ENCODE measurements at regions not wholly inside any gene's neighbourhood (a gene's known extent, or its start where the extent isn't known, plus 50 kb on each side); places are given as distances from the start of the nearest gene placed in this dataset.
"Not testable (repeated sequence)": the region's sequence is repeated elsewhere in the genome, so short reads cannot be mapped to it uniquely, and the experiment has no call there.

- FAIRE-seq (no peak), DNase-seq (ENCODE audit: insufficient read length, low spot score) (no peak)
- TF ChIP-seq POLR2A (IDR thresholded peaks at IDR 0.05; ENCODE audit: low read depth, low read length), result no peak
Measured at GRCh38 chr10:21463436-21463835, 62.0 kb downstream of the SKIDA1 start.

- FAIRE-seq, result no peak
- TF ChIP-seq POLR2A (IDR thresholded peaks at IDR 0.05; ENCODE audit: low read depth, low read length), result no peak
- no peak for DNase-seq (ENCODE audit: insufficient read length, low spot score)
Measured at GRCh38 chr10:21458126-21458871, 67.2 kb downstream of the SKIDA1 start.

- FAIRE-seq (no peak), DNase-seq (ENCODE audit: insufficient read length, low spot score) (no peak)
- no peak for TF ChIP-seq POLR2A (IDR thresholded peaks at IDR 0.05; ENCODE audit: low read depth, low read length)
Measured at GRCh38 chr10:21456160-21456559, 69.3 kb downstream of the SKIDA1 start.

GRCh38 chr10:21452203-21452602 lies 73.3 kb downstream of the SKIDA1 start:
- DNase-seq (ENCODE audit: insufficient read length, low spot score) (no peak), FAIRE-seq (no peak)
- no peak for TF ChIP-seq POLR2A (IDR thresholded peaks at IDR 0.05; ENCODE audit: low read depth, low read length)

- FAIRE-seq (no peak), DNase-seq (ENCODE audit: insufficient read length, low spot score) (no peak)
- no peak for TF ChIP-seq POLR2A (IDR thresholded peaks at IDR 0.05; ENCODE audit: low read depth, low read length)
Measured at GRCh38 chr10:21449288-21449966, 76.1 kb downstream of the SKIDA1 start.

GRCh38 chr10:21445163-21445562 lies 80.3 kb downstream of the SKIDA1 start:
- FAIRE-seq, result no peak

GRCh38 chr10:21441625-21442024 lies 83.9 kb downstream of the SKIDA1 start:
- no peak for FAIRE-seq
- no peak for TF ChIP-seq POLR2A (IDR thresholded peaks at IDR 0.05; ENCODE audit: low read depth, low read length)
- no peak for DNase-seq (ENCODE audit: insufficient read length, low spot score)

More at GRCh38 chr10:21445163-21445562, 80.3 kb downstream of the SKIDA1 start:
- DNase-seq (ENCODE audit: insufficient read length, low spot score), result no peak
- no peak for TF ChIP-seq POLR2A (IDR thresholded peaks at IDR 0.05; ENCODE audit: low read depth, low read length)

GRCh38 chr10:21438914-21439313 lies 86.6 kb downstream of the SKIDA1 start:
- FAIRE-seq; DNase-seq (ENCODE audit: insufficient read length, low spot score): not testable (repeated sequence)

GRCh38 chr10:21437770-21438382 lies 87.6 kb downstream of the SKIDA1 start:
- DNase-seq (ENCODE audit: insufficient read length, low spot score) (no peak), FAIRE-seq (no peak)
- no peak for TF ChIP-seq POLR2A (IDR thresholded peaks at IDR 0.05; ENCODE audit: low read depth, low read length)

- FAIRE-seq, result no peak
- no peak for TF ChIP-seq POLR2A (IDR thresholded peaks at IDR 0.05; ENCODE audit: low read depth, low read length)
- no peak for DNase-seq (ENCODE audit: insufficient read length, low spot score)
Measured at GRCh38 chr10:21432266-21432665, 93.2 kb downstream of the SKIDA1 start.

GRCh38 chr10:21431799-21432198 lies 93.7 kb downstream of the SKIDA1 start:
- FAIRE-seq (no peak), DNase-seq (ENCODE audit: insufficient read length, low spot score) (no peak)
- TF ChIP-seq POLR2A (IDR thresholded peaks at IDR 0.05; ENCODE audit: low read depth, low read length), result no peak

- no peak for TF ChIP-seq POLR2A (IDR thresholded peaks at IDR 0.05; ENCODE audit: low read depth, low read length)
- DNase-seq (ENCODE audit: insufficient read length, low spot score), result no peak
- no peak for FAIRE-seq
Measured at GRCh38 chr10:21427804-21428481, 97.5 kb downstream of the SKIDA1 start.

GRCh38 chr10:21424459-21424861 lies 101.0 kb downstream of the SKIDA1 start:
- FAIRE-seq, result no peak
- no peak for TF ChIP-seq POLR2A (IDR thresholded peaks at IDR 0.05; ENCODE audit: low read depth, low read length)
- DNase-seq (ENCODE audit: insufficient read length, low spot score), result no peak

- TF ChIP-seq POLR2A (IDR thresholded peaks at IDR 0.05; ENCODE audit: low read depth, low read length), result no peak
- FAIRE-seq (no peak), DNase-seq (ENCODE audit: insufficient read length, low spot score) (no peak)
Measured at GRCh38 chr10:21423850-21424249, 101.6 kb downstream of the SKIDA1 start.

Data from H54 (cell line).